ENCODE measurements at regions not wholly inside any gene's neighbourhood (a gene's known extent, or its start where the extent isn't known, plus 50 kb on each side); places are given as distances from the start of the nearest gene placed in this dataset.

DNA sequence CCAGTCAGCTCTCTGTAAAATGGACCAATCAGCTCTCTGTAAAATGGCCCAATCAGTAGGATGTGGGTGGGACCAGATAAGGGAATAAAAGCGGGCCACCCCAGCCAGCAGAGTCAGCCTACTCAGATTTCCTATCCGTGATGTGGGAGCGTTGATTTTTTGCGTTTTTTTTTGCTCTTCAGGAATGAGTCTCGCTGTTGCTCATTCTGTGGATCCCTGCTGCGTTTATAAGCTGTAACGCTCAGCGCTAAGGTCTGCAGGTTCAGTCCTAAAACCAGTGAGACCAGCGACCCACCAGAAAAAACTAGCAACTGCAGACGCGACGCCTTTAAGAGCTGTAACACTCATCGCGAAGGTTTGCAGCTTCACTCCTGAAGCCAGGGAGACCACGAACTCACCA is 435.7 kb downstream of the SLITRK6 start:
- TF ChIP-seq SUZ12 (IDR thresholded peaks at IDR 0.05; ENCODE audit: unreplicated experiment): no peak
- TF ChIP-seq PML (IDR thresholded peaks at IDR 0.05; ENCODE audit: low read length): no peak
- no peak for TF ChIP-seq RAD21 (IDR thresholded peaks at IDR 0.05; ENCODE audit: insufficient read depth, low read depth, low read length)
- TF ChIP-seq FOS (IDR thresholded peaks at IDR 0.05; ENCODE audit: borderline replicate concordance, extremely low read depth, insufficient read length): no peak
- TF ChIP-seq, protein P1, sequence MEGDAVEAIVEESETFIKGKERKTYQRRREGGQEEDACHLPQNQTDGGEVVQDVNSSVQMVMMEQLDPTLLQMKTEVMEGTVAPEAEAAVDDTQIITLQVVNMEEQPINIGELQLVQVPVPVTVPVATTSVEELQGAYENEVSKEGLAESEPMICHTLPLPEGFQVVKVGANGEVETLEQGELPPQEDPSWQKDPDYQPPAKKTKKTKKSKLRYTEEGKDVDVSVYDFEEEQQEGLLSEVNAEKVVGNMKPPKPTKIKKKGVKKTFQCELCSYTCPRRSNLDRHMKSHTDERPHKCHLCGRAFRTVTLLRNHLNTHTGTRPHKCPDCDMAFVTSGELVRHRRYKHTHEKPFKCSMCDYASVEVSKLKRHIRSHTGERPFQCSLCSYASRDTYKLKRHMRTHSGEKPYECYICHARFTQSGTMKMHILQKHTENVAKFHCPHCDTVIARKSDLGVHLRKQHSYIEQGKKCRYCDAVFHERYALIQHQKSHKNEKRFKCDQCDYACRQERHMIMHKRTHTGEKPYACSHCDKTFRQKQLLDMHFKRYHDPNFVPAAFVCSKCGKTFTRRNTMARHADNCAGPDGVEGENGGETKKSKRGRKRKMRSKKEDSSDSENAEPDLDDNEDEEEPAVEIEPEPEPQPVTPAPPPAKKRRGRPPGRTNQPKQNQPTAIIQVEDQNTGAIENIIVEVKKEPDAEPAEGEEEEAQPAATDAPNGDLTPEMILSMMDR (IDR thresholded peaks at IDR 0.05 in 2 of 3, conservative IDR thresholded peaks at IDR 0.05 in 1 of 3; ENCODE audit: control insufficient read depth in 2 of 3, extremely low read depth in 1 of 3, insufficient read depth in 1 of 3, low read depth in 3 of 3, low read length in 3 of 3): no peak
- no peak for TF ChIP-seq HDGF (IDR thresholded peaks at IDR 0.05)
- no peak for TF ChIP-seq CREB1 (IDR thresholded peaks at IDR 0.05; ENCODE audit: low read depth)
